ENCODE measurements at regions not wholly inside any gene's neighbourhood (a gene's known extent, or its start where the extent isn't known, plus 50 kb on each side); places are given as distances from the start of the nearest gene placed in this dataset.
"Not testable (repeated sequence)": the region's sequence is repeated elsewhere in the genome, so short reads cannot be mapped to it uniquely, and the experiment has no call there.

- not testable (repeated sequence) for TF ChIP-seq CTCF (IDR thresholded peaks at IDR 0.05; ENCODE audit: extremely low read depth in 1 of 2, insufficient read depth in 1 of 2, low read depth in 1 of 2, low read length in 2 of 2); POLR2A (IDR thresholded peaks at IDR 0.05; ENCODE audit: low read depth, low read length); JUN (IDR thresholded peaks at IDR 0.05; ENCODE audit: borderline replicate concordance, insufficient read depth, insufficient read length, low read depth); EZH2 (IDR thresholded peaks at IDR 0.05; ENCODE audit: borderline replicate concordance, low read depth, low read length, severe bottlenecking)
These were observed 91.5 kb upstream of the FBXO28 start for GRCh38 chr1:224022249-224022970.
